HepG2 (cell line): ENCODE measurements at regions not wholly inside any gene's neighbourhood (a gene's known extent, or its start where the extent isn't known, plus 50 kb on each side); places are given as distances from the start of the nearest gene placed in this dataset.

Experiments
- ATAC-seq: fragments of 200-7000 bp; cut with Tn5 transposase; 3 replicates; pipeline ENCODE4 v1.9.1; 2020; ENCODE audit warnings: mild to moderate bottlenecking, moderate library complexity
- BruUV-seq: library from RNA; stranded (reverse); fragments of 400-500 nt; replicated peaks from 2 replicates; lab custom pipeline; 2021; lab: Mats Ljungman, UMichigan
- CTCF ChIA-PET: fragments of 300-600 bp; formaldehyde crosslinking; extraction: SDS; loops from one replicate; lab custom pipeline; 2021; ENCODE audit warnings: low total read pairs, inconsistent platforms, low intra/inter-chr PET ratio; lab: Yijun Ruan, JAX
- POLR2A ChIA-PET: fragments of 350-600 bp; sonication (Branson Sonifier 250); formaldehyde crosslinking; loops from one replicate; lab custom pipeline; 2020; ENCODE audit warnings: antibody characterized with exemption, inconsistent platforms; lab: Yijun Ruan, JAX
- DNase-seq: peaks from one replicate; pipeline ENCODE4 v3.0.0-alpha.2; 2015; ENCODE audit warnings: low spot score
- FAIRE-seq: peaks from 3 replicates; lab custom pipeline; 2011; peaks lifted over from hg19 to GRCh38; lab: Jason Lieb, UNC
- H2AFZ ChIP-seq: one replicate; pipeline ENCODE4 v1.6.1; 2011; ENCODE audit warnings: low read length, inconsistent platforms
- H3K27ac ChIP-seq: fragments of 300-600 bp; 3 replicates; pipeline ENCODE4 v1.8.0; 2011; ENCODE audit warnings: mixed run types, mild to moderate bottlenecking, mixed read lengths, low read length, inconsistent platforms; ENCODE audit not compliant: insufficient read depth; ENCODE audit errors: extremely low read length
- H3K27me3 ChIP-seq, 2 experiments: fragments of 200-600 bp in 1 of 2; 2 replicates in 1 of 2; 3 replicates in 1 of 2; pipeline versions ENCODE4 v1.6.0 to v1.8.0; 2011; ENCODE audit warnings: low read length in 2 of 2, mild to moderate bottlenecking in 2 of 2, moderate library complexity in 2 of 2, inconsistent platforms in 1 of 2; ENCODE audit not compliant: insufficient read depth in 2 of 2, control insufficient read depth in 1 of 2
- H3K36me3 ChIP-seq, 2 experiments: fragments of 200-600 bp in 1 of 2; replicated peaks in 1 of 2; 2 replicates in 1 of 2; 3 replicates in 1 of 2; pipeline versions ENCODE4 v1.5.1 to v1.8.0; 2011; ENCODE audit warnings: low read length in 2 of 2, inconsistent platforms in 1 of 2; ENCODE audit not compliant: insufficient read depth in 2 of 2, control insufficient read depth in 1 of 2
- H3K4me1 ChIP-seq: 2 replicates; pipeline ENCODE4 v1.5.1; 2012; ENCODE audit warnings: low read length, inconsistent platforms; ENCODE audit not compliant: insufficient read depth
- H3K4me2 ChIP-seq: 2 replicates; pipeline ENCODE4 v1.6.0; 2011; ENCODE audit warnings: low read depth, low read length, inconsistent platforms
- H3K4me3 ChIP-seq, 3 experiments: fragments of 200-600 bp in 1 of 3; sonication (generic), shearing (Covaris generic) in 1 of 3; replicated peaks in 1 of 3; 2 replicates each; pipeline ENCODE4 v1.5.1; 2011 to 2016; ENCODE audit warnings: low read length in 3 of 3, inconsistent platforms in 2 of 3, low read depth in 2 of 3, mild to moderate bottlenecking in 2 of 3, control low read depth in 1 of 3, mixed read lengths in 1 of 3; ENCODE audit not compliant: insufficient read depth in 1 of 3
- H3K79me2 ChIP-seq: one replicate; pipeline ENCODE4 v1.6.1; 2011; ENCODE audit warnings: low read length, inconsistent platforms; ENCODE audit not compliant: insufficient read depth
- H3K9ac ChIP-seq: 2 replicates; pipeline ENCODE4 v1.6.0; 2011; ENCODE audit warnings: mild to moderate bottlenecking, low read depth, low read length, inconsistent platforms; ENCODE audit not compliant: insufficient read depth
- H3K9me3 ChIP-seq: 2 replicates; pipeline ENCODE4 v1.5.1; 2012; ENCODE audit warnings: mild to moderate bottlenecking, low read length
- H4K20me1 ChIP-seq: 2 replicates; pipeline ENCODE4 v1.6.0; 2011; ENCODE audit warnings: inconsistent platforms, mild to moderate bottlenecking, low read length, moderate library complexity; ENCODE audit not compliant: insufficient read depth
- ATF3 ChIP-seq: sonication (generic); formaldehyde crosslinking; IDR thresholded peaks from 2 replicates; pipeline ENCODE4 v1.4.0; 2020; ENCODE audit warnings: missing genetic modification reagents
- HNF4G ChIP-seq, 2 experiments: sonication (generic) in 1 of 2; formaldehyde crosslinking in 1 of 2; IDR thresholded peaks; 2 replicates each; pipeline versions ENCODE4 v1.4.0 to v1.6.1; 2011 to 2020; ENCODE audit warnings: borderline replicate concordance in 2 of 2, low read depth in 2 of 2, mild to moderate bottlenecking in 2 of 2, low read length in 1 of 2, missing genetic modification reagents in 1 of 2, moderate library complexity in 1 of 2
- KLF13 ChIP-seq: sonication (generic); formaldehyde crosslinking; IDR thresholded peaks from 2 replicates; pipeline ENCODE4 v1.4.0; 2020; ENCODE audit warnings: mild to moderate bottlenecking, missing genetic modification reagents
- MLLT10 ChIP-seq: sonication (generic); formaldehyde crosslinking; IDR thresholded peaks from 2 replicates; pipeline ENCODE4 v1.4.0; 2020; ENCODE audit warnings: missing genetic modification reagents
- MXI1 ChIP-seq: IDR thresholded peaks from 3 replicates; pipeline ENCODE4 v1.6.1; 2012; ENCODE audit warnings: low read depth, low read length, inconsistent platforms, borderline replicate concordance
- NFATC3 ChIP-seq: sonication (generic); formaldehyde crosslinking; IDR thresholded peaks from 2 replicates; pipeline ENCODE4 v1.5.1; 2020; ENCODE audit warnings: mild to moderate bottlenecking, missing genetic modification reagents
- NRL ChIP-seq: sonication (generic); formaldehyde crosslinking; IDR thresholded peaks from 2 replicates; pipeline ENCODE4 v1.5.0; 2020; ENCODE audit warnings: missing genetic modification reagents, mild to moderate bottlenecking, moderate library complexity, borderline replicate concordance
- PHF20 ChIP-seq: sonication (generic); formaldehyde crosslinking; IDR thresholded peaks from 2 replicates; pipeline ENCODE4 v1.5.0; 2020; ENCODE audit warnings: mild to moderate bottlenecking, missing genetic modification reagents
- RORA ChIP-seq: sonication (generic); formaldehyde crosslinking; IDR thresholded peaks from 2 replicates; pipeline ENCODE4 v1.5.0; 2020; ENCODE audit warnings: mild to moderate bottlenecking, missing genetic modification reagents, moderate library complexity
- TARDBP ChIP-seq: sonication (generic); formaldehyde crosslinking; IDR thresholded peaks from 2 replicates; pipeline ENCODE4 v1.8.0; 2022; ENCODE audit warnings: mild to moderate bottlenecking, missing genetic modification reagents
- TBX3 ChIP-seq: fragments of 450-650 bp; IDR thresholded peaks from 2 replicates; pipeline ENCODE4 v1.6.1; 2017; ENCODE audit warnings: antibody characterized with exemption, mild to moderate bottlenecking, inconsistent platforms, borderline replicate concordance
- ZNF280D ChIP-seq: sonication (generic); formaldehyde crosslinking; IDR thresholded peaks from 2 replicates; pipeline ENCODE4 v1.5.1; 2020; ENCODE audit warnings: mild to moderate bottlenecking, missing genetic modification reagents
- ZNF549 ChIP-seq: sonication (generic); formaldehyde crosslinking; IDR thresholded peaks from 2 replicates; pipeline ENCODE4 v1.5.0; 2020; ENCODE audit warnings: missing genetic modification reagents
- ZNF564 ChIP-seq: sonication (generic); formaldehyde crosslinking; IDR thresholded peaks from 2 replicates; pipeline ENCODE4 v1.8.1; 2023; ENCODE audit warnings: mild to moderate bottlenecking, missing genetic modification reagents
- WGBS: methylation state at CpG from one replicate; pipeline ENCODE4 v1.1.6; 2017; ENCODE audit warnings: low lambda C conversion rate; 5-methylcytosine and 5-hydroxymethylcytosine counted together
- in situ Hi-C: cut with HindIII; loops from 2 replicates; pipeline ENCODE4 v1.10.0; 2017; ENCODE audit warnings: low pct_unique_long_range_greater_than_20kb; ENCODE audit not compliant: extremely low pct_ligation_motif_present
- intact Hi-C: fragments of 100-400 bp; cut with micrococcal nuclease; formaldehyde crosslinking; loops from one replicate; pipeline ENCODE4 v1.10.0; 2022; ENCODE audit not compliant: unreplicated experiment

GRCh38 chr18:22340331-22340730, 77.4 kb downstream of the CTAGE1 start (continued):
- TF ChIP-seq NFATC3 (CRISPR knock-in tag) = no peak

- ChIA-PET POLR2A (no interaction called here), CTCF (no interaction called here)
- 26% methylated on average over 4 of the region's 4 CpGs for WGBS
- Histone ChIP-seq H3K9me3 (no peaks in the 10 kb centered on the region), H2AFZ (no peak overlapping the region), H3K36me3 (no peaks in the 10 kb centered on the region), H3K27me3 (no peaks in the 10 kb centered on the region), H3K4me2 (no peak overlapping the region), H3K79me2 (no peaks in the 10 kb centered on the region), H3K9ac (no peak overlapping the region), H3K4me1 (no peaks in the 10 kb centered on the region), H3K4me3 (no peak overlapping the region), H3K27ac (no peak overlapping the region)
- FAIRE-seq (no peak), DNase-seq (no peak), ATAC-seq (no peak)
- no TSS peak for BruUV-seq
- in situ Hi-C loops = no loop called here
- TF ChIP-seq ZNF549 (CRISPR knock-in tag) (no peak), ZNF280D (CRISPR knock-in tag) (no peak), KLF13 (CRISPR knock-in tag) (no peak), TARDBP (CRISPR knock-in tag) (no peak), PHF20 (CRISPR knock-in tag) (no peak), MXI1 (no peak), ZNF564 (CRISPR knock-in tag) (no peak), TBX3 (no peak), NRL (CRISPR knock-in tag) (no peak), HNF4G (IDR thresholded peaks at IDR 0.05; ENCODE audit: borderline replicate concordance, low read depth, low read length) (no peak), HNF4G (CRISPR knock-in tag; IDR thresholded peaks at IDR 0.05; ENCODE audit: borderline replicate concordance, low read depth) (no peak), RORA (CRISPR knock-in tag) (no peak), ATF3 (CRISPR knock-in tag) (no peak), MLLT10 (CRISPR knock-in tag) (no peak)
- TF ChIP-seq, all 625 proteins: peak for 0
- intact Hi-C loops = no loop called here
- H4K20me1 ChIP-seq = no peaks in the 10 kb centered on the region
Observed at GRCh38 chr18:22339913-22340312, 77.8 kb downstream of the CTAGE1 start.
